NCI-H748 (cell line): ENCODE measurements at regions not wholly inside any gene's neighbourhood (a gene's known extent, or its start where the extent isn't known, plus 50 kb on each side); places are given as distances from the start of the nearest gene placed in this dataset.

Source experiments
- DNase-seq: peaks from one replicate; lab custom pipeline; 2025; ENCODE audit not compliant: unreplicated experiment; lab: John Stamatoyannopoulos, UW

DNA sequence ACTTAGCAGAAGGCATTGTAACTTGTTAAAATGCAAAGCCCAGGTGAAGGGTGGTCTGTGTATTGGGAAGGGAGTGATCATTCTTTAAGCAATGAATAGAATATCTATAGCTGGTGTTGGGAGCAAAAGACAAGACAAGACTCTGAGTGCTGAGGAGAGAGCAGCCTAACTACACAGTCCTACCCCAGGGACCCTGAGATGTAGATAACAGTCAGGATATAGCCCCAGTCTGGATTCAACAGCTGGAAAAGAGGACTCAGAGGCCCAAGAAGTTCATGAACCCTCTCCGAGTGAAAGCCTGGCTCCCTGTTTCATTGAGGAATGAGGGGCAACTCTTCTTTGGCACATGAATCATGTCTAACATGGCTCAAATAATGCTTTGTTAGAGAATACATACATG, 310.7 kb upstream of the SLC14A2 start:
- DNase-seq = no peak

DNA sequence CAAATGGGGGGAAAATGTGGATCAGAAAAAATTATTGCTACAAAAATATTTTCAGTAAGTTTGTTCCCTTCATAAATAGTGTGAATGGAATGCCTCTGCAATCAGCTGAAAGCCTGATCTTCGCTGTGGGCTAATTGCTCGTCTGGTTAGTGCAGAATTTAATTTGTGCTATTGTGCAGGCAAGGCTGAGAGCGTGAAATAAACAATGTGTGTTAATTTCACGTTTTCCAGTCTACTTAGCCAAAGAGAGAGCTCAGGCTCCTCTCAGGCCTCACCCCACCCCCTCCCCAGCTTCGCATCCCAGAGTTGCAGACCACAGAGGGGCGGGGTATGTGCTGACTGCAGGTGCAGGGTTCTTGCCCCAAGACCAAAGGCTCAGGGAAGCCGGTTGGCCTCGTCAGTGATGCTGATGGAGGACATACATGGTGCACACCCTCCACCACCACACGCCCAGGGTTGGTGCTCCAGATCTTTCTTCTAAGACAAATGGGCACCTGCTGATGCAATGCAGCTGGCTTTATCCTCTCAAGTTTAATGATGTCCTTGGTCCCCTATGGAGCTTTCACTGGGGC, 302.6 kb upstream of the SLC14A2 start:
- peak; percentile 13 for DNase-seq

DNA sequence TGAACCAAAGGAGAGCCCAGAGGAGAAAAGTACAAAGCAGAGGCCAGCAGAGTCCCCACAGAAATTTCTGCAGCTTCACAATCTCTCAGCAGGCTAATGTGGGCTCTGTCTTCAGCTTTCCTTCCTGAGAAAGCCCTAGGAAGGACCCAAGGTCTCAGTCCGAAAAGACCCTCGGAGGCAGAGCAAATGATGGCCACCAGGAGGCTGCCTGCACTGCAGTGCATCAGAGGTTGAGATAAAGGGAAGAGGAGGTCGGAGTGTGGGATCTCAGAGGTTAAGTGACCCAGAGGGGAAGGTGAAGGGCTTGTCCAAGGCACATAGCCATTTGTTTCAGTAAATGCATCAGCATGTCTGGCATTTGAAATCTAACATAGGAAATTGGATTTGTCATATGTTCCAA, 299.1 kb upstream of the SLC14A2 start:
- DNase-seq = no peak

DNA sequence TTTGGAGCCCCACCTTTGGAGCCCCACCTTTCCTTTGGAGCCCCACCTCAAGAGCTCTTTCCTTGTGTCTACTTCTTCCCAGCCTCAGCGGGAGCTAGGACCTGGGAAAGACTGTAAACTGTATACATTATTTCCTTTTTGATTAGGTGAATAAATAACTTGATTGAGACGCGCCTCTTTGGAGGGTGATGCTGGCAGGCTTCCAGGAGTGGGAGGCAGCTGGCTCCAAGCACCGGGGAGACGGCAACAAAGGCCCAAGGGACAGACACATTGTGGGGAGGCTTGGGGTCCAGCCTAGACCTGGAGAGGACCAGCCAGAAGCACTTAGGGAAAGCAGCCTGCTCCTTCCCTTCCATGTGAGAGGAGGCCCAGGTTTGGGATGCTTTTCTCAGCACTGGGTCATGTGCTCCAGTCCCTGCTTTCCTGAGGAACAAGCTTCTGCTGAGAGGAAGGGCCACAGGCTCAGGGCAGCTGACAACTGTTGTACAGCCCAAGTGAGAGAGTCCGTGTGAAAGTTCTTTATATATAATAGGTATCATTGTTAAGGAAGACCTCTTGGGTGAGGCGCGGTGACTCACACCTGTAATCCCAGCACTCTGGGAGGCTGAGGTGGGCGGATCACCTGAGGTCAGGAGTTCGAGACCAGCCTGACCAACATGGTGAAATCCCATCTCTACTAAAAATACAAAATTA, 297.2 kb upstream of the SLC14A2 start:
- peak; percentile 85 for DNase-seq

DNA sequence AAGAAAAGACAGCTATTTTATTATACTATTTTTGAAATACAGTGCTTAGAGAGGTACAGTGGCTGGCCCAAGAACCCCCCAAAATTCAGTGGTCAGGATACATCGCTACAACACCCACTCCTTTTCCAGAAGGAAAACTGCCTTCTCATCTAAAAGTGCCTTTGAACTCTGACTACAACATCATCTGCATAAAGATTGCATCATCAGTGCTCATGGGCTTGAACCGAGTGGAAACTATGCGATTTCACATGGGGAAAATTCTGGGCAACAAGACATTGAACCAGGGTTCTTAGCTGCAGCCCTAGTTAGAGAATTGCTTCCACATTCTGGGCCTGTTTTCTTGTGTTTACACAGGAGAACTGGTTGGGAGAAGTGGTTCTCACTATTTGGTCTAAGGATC, 294.6 kb upstream of the SLC14A2 start:
- no peak for DNase-seq

GRCh38 chr18:45321520-45321919, 293.8 kb upstream of the SLC14A2 start:
- peak; percentile 45 for DNase-seq

- no peak for DNase-seq
These were observed 292.9 kb upstream of the SLC14A2 start for GRCh38 chr18:45322343-45322742.

- no peak for DNase-seq
These were observed 291.2 kb upstream of the SLC14A2 start for GRCh38 chr18:45324101-45324494.

DNA sequence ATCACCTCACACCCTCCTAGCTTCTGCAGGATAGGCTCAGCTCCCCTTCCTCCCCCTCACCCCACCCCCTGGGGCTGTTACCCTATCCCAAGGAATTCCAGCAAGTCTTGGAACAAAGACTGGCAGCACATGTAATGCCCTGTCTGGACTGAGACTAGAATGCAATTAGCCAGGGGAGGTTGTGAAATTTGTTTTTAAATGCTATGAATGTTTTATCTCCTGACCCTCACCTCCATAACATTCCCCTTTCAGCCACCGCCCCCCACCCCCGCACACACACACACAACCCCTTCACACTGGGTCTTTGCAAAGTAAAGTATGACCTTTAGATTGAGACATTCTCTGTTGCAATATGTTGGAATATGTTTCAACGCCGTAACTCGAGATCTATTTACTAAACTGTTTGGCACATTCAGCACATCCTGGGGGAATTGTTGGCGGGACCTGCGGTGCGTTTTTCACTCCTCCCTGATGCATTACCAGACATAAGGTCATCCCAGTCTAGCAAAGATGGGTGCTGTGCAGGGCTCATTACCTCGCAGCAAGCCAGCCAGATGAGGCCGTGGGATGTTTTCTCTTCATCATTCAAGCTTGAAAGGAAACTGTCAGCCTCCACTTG, 290.7 kb upstream of the SLC14A2 start:
- DNase-seq = peak; percentile 60

- DNase-seq = no peak
These were observed 289.5 kb upstream of the SLC14A2 start for GRCh38 chr18:45325778-45326177.

GRCh38 chr18:45326505-45326904, 288.8 kb upstream of the SLC14A2 start:
- no peak for DNase-seq

DNA sequence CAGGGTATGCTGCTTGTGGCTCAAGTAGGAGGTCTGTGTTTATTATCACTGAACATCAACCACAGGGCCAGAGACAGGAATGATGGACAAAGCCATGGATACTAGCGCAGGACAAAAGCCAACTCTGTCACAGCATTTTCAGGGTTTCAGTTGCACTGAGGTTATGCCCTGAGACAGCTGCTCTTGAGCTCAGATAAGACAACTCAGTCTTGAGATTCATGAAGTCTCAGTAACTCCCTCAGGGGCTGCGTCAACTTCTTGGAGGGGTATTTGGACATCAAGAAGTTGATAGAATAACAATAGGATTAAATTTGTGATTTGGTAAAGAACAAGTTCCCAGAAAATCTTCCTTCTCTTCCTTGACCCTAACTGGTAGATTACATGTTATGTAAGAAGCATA, 287.0 kb upstream of the SLC14A2 start:
- DNase-seq = no peak

GRCh38 chr18:45328811-45329210, 286.5 kb upstream of the SLC14A2 start:
- no peak for DNase-seq

DNA sequence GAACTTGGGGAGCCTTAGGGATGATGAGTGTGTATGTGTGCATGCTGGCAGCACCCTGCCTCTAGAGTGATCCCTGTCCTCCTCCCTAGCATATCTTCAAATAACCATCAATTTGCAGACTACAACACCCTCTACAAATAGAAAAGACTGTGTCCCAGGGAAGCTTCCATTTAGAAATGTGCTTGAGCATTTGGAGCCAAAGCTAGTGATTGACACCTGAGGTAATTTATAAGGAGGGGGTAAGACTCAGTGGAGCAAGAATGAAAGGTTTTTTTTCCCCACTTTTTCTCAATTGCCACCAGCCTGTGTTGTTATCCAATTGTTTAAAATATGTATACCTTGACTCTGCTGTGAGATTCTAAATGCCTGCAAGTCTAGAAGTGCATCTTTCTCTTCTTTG, 286.0 kb upstream of the SLC14A2 start:
- DNase-seq = no peak

DNA sequence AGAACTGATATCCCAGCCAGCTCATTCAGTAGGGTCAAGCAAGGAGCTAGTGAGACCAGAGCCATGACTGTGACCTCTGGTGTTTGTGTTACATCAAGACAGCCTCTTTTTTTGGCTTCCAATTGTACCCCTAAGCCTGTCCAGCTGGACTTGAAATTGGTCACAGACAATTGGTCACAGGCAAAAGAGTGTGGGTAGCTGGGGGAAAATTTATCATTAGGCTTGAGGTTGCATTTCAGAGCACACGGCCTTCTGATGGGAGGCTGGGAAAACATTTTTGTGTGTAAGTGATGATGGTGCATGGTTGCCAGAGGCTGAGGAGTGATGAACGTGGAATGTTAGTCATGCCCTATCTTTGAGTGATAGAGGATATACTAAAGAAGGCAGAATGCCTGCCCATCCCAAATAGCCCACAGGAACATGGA, 285.1 kb upstream of the SLC14A2 start:
- no peak for DNase-seq

- no peak for DNase-seq
These were observed 282.4 kb upstream of the SLC14A2 start for GRCh38 chr18:45332871-45333270.

- DNase-seq = no peak
These were observed 281.1 kb upstream of the SLC14A2 start for GRCh38 chr18:45334191-45334590.

- no peak for DNase-seq
These were observed 279.8 kb upstream of the SLC14A2 start for GRCh38 chr18:45335282-45336043.

GRCh38 chr18:45336448-45336847, 278.8 kb upstream of the SLC14A2 start:
- no peak for DNase-seq

DNA sequence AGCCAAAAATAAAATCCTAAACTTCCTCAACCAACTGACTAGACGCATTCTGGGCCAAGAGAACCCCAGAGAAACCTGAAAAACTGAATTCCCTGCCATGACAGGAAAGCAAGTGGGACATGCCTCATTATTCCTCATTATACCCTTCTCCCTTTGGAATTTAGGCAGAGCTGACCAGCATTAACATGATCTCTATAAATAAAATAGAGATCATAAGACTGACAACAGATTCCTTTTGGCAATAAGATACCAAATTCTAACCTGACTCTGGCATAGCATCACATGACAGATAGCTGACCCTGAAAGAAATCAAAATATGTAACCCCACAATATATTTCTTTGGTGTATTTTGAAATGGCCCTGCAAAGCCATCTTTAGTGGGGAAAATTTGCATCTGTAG, 277.8 kb upstream of the SLC14A2 start:
- no peak for DNase-seq

DNA sequence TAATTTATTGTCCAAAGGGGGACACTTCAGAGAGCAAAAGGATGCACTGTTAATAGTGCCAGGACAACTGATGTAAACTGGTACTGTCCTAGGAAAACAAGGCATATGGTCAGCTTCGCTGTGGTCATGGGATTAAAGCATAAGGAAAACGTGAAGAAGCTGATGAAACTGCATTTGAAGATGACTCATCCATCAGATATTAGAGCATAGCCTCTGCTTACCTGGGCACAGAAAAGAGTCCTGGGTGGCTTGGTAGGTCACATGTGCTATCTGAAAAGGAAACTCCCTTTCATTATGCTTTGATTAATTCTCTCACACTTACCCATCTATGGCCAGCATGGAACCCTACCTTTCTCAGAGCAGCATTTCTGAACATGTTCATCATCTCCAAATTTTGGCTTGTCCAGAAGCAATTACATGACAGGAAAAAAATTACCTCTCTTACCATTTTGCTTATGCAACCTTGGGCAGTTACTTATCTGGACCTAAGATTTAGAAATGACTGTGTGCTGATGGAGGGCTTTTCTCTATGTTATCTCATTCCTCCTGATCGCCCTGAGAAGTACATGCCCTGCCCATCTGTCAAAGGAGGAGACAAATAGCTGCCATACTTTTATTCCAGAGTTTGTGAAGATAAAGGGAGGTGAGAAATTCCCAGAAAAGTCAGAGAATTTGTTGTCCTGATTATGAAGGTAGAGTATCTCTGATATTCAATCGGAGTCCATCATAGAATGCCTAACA, 275.3 kb upstream of the SLC14A2 start:
- DNase-seq = no peak
